Peyer's patch (tissue), 4 donors: ENCODE measurements at regions not wholly inside any gene's neighbourhood (a gene's known extent, or its start where the extent isn't known, plus 50 kb on each side); places are given as distances from the start of the nearest gene placed in this dataset.

Experiments
- DNase-seq, 3 donors: peaks; one replicate each; pipeline ENCODE4 v3.0.0-alpha.2; 2017 to 2019
- H3K27ac ChIP-seq, 4 donors: fragments of 200-600 bp; sonication (generic); one replicate each; pipeline ENCODE4 v1.5.1; 2016 to 2019
- H3K27me3 ChIP-seq, 2 donors: fragments of 200-600 bp; sonication (generic); one replicate each; pipeline ENCODE4 v1.5.1; 2019
- H3K36me3 ChIP-seq, 3 donors: fragments of 200-600 bp; sonication (generic); one replicate each; pipeline ENCODE4 v1.5.1; 2016 to 2019
- H3K4me1 ChIP-seq, 4 donors: fragments of 200-600 bp; sonication (generic); one replicate each; pipeline ENCODE4 v1.5.1; 2016 to 2019
- H3K4me3 ChIP-seq, 4 donors: fragments of 200-600 bp; sonication (generic); 1 replicate in 3 of 4; 2 replicates in 1 of 4; pipeline ENCODE4 v1.5.1; 2016 to 2019; ENCODE audit warnings: mild to moderate bottlenecking in 1 of 4
- H3K9me3 ChIP-seq, 4 donors: fragments of 200-600 bp; sonication (generic); one replicate each; pipeline ENCODE4 v1.5.1; 2016 to 2019; ENCODE audit warnings: mild to moderate bottlenecking in 1 of 4
- POLR2A ChIP-seq, 2 donors: fragments of 450-650 bp; IDR thresholded peaks; one replicate each; pipeline ENCODE4 v1.5.1; 2017; ENCODE audit warnings: antibody characterized with exemption in 2 of 2, mild to moderate bottlenecking in 2 of 2, moderate library complexity in 2 of 2
- TF ChIP-seq, protein P1 (sequence below), 6 experiments: fragments of 450-650 bp in 4 of 6; fragments of 200-600 bp in 2 of 6; sonication (generic) in 1 of 6; IDR thresholded peaks; one replicate each; pipeline ENCODE4 v1.5.1; 2017 to 2019; ENCODE audit warnings: antibody characterized with exemption in 6 of 6, mild to moderate bottlenecking in 3 of 6, moderate library complexity in 1 of 6

GRCh38 chr12:41706376-41706775 lies 438.3 kb downstream of the GXYLT1 start:
- no peak for DNase-seq
- no peaks in the 10 kb centered on the region for H3K4me1 ChIP-seq
- no peaks in the 10 kb centered on the region for H3K36me3 ChIP-seq
- H3K27me3 ChIP-seq: no peaks in the 10 kb centered on the region
- no peak overlapping the region for H3K4me3 ChIP-seq
- TF ChIP-seq POLR2A (IDR thresholded peaks at IDR 0.05): no peak
- TF ChIP-seq, protein P1, sequence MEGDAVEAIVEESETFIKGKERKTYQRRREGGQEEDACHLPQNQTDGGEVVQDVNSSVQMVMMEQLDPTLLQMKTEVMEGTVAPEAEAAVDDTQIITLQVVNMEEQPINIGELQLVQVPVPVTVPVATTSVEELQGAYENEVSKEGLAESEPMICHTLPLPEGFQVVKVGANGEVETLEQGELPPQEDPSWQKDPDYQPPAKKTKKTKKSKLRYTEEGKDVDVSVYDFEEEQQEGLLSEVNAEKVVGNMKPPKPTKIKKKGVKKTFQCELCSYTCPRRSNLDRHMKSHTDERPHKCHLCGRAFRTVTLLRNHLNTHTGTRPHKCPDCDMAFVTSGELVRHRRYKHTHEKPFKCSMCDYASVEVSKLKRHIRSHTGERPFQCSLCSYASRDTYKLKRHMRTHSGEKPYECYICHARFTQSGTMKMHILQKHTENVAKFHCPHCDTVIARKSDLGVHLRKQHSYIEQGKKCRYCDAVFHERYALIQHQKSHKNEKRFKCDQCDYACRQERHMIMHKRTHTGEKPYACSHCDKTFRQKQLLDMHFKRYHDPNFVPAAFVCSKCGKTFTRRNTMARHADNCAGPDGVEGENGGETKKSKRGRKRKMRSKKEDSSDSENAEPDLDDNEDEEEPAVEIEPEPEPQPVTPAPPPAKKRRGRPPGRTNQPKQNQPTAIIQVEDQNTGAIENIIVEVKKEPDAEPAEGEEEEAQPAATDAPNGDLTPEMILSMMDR (IDR thresholded peaks at IDR 0.05): no peak
- no peak overlapping the region for H3K27ac ChIP-seq
- no peaks in the 10 kb centered on the region for H3K9me3 ChIP-seq

- TF ChIP-seq, protein P1 (IDR thresholded peaks at IDR 0.05): no peak
- TF ChIP-seq POLR2A (IDR thresholded peaks at IDR 0.05): no peak
- Histone ChIP-seq H3K9me3 (no peaks in the 10 kb centered on the region), H3K4me1 (no peaks in the 10 kb centered on the region), H3K27ac (no peak overlapping the region), H3K27me3 (no peaks in the 10 kb centered on the region), H3K4me3 (no peak overlapping the region), H3K36me3 (no peaks in the 10 kb centered on the region)
- no peak for DNase-seq
These were observed 442.6 kb downstream of the GXYLT1 start for GRCh38 chr12:41701943-41702601.

GRCh38 chr12:41700940-41701339 lies 443.7 kb downstream of the GXYLT1 start:
- H3K27ac ChIP-seq: no peak overlapping the region
- no peaks in the 10 kb centered on the region for H3K27me3 ChIP-seq
- no peak overlapping the region for H3K4me3 ChIP-seq
- no peak for TF ChIP-seq POLR2A (IDR thresholded peaks at IDR 0.05)
- TF ChIP-seq, protein P1 (IDR thresholded peaks at IDR 0.05): no peak
- no peak for DNase-seq
- H3K36me3 ChIP-seq: no peaks in the 10 kb centered on the region
- H3K4me1 ChIP-seq: no peaks in the 10 kb centered on the region
- no peaks in the 10 kb centered on the region for H3K9me3 ChIP-seq

DNA sequence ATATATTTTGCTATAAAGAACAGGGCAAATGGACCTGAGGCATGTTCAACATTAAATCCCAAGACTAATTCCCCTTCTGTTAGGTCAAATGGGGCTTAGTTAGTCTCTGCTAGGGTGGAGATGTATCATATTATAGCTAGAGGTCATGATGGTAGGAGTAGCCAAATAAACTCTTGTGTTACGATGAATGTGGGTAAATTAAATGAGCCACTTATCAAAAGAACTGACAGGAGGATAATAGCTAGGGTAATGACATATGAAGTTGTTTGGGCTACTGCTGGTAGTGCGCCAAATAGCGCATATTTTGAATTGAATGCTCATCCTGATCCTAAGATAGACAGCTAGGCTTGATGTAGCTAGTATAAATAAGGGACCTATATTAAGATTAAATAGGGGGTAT lies 445.0 kb downstream of the GXYLT1 start:
- Histone ChIP-seq H3K36me3 (no peaks in the 10 kb centered on the region), H3K27ac (no peak overlapping the region), H3K4me3 (no peak overlapping the region), H3K4me1 (no peaks in the 10 kb centered on the region), H3K27me3 (no peaks in the 10 kb centered on the region), H3K9me3 (no peaks in the 10 kb centered on the region)
- TF ChIP-seq, protein P1 (IDR thresholded peaks at IDR 0.05): no peak
- TF ChIP-seq POLR2A (IDR thresholded peaks at IDR 0.05): no peak
- DNase-seq: no peak

- DNase-seq: no peak
- Histone ChIP-seq H3K27ac (no peak overlapping the region), H3K4me3 (no peak overlapping the region), H3K4me1 (no peaks in the 10 kb centered on the region), H3K36me3 (no peaks in the 10 kb centered on the region), H3K27me3 (no peaks in the 10 kb centered on the region), H3K9me3 (no peaks in the 10 kb centered on the region)
- TF ChIP-seq POLR2A (IDR thresholded peaks at IDR 0.05): no peak
- TF ChIP-seq, protein P1 (IDR thresholded peaks at IDR 0.05): no peak
These were observed 447.5 kb downstream of the GXYLT1 start for GRCh38 chr12:41697161-41697560.

DNA sequence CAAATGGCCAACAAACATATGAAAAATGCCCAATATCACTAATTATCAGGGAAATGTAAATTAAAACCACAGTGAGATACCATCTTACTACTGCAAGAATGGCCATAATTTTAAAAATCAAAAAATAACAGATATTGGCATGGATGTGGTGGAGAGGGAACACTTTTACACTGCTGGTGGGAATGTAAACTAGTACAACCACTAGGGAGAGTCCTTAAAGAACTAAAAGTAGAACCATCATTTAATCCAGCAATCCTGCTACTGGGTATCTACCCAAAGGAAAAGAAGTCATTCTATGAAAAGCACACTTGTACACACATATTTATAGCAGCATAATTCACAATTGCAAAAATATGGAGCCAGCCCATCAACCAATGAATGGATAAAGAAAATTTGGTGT lies 459.7 kb downstream of the GXYLT1 start:
- Histone ChIP-seq H3K27me3 (no peaks in the 10 kb centered on the region), H3K4me3 (no peak overlapping the region), H3K36me3 (no peaks in the 10 kb centered on the region), H3K4me1 (no peaks in the 10 kb centered on the region), H3K9me3 (no peaks in the 10 kb centered on the region), H3K27ac (no peak overlapping the region)
- TF ChIP-seq, protein P1 (IDR thresholded peaks at IDR 0.05): peak in 3 of 6 experiments; percentile 12 to 52 (median 45)
- TF ChIP-seq POLR2A (IDR thresholded peaks at IDR 0.05): no peak
- DNase-seq: no peak
